B cell (primary cell): ENCODE measurements at regions not wholly inside any gene's neighbourhood (a gene's known extent, or its start where the extent isn't known, plus 50 kb on each side); places are given as distances from the start of the nearest gene placed in this dataset.

ENCODE experiments used
- ATAC-seq: fragments of 200-7000 bp; cut with Tn5 transposase; one replicate; pipeline ENCODE4 v1.10.0; 2021; ENCODE audit warnings: low read depth, mild to moderate bottlenecking, moderate number of reproducible peaks, moderate library complexity
- CTCF ChIA-PET: fragments of 350-600 bp; sonication (Branson Sonifier 250); formaldehyde crosslinking; loops from one replicate; lab custom pipeline; 2021; ENCODE audit warnings: antibody characterized with exemption, inconsistent platforms; lab: Charles Lee
- POLR2A ChIA-PET: fragments of 350-600 bp; sonication (Branson Sonifier 250); formaldehyde crosslinking; loops from one replicate; lab custom pipeline; 2021; ENCODE audit warnings: antibody characterized with exemption; lab: Charles Lee
- DNase-seq: peaks from one replicate; pipeline ENCODE4 v3.0.0; 2013
- H2AFZ ChIP-seq: 2 replicates; pipeline ENCODE4 v1.6.1; 2012; ENCODE audit warnings: mild to moderate bottlenecking, low read depth, low read length; ENCODE audit not compliant: insufficient read depth, poor library complexity, severe bottlenecking
- H3K27ac ChIP-seq, 2 donors: 1 replicate in 1 of 2; 2 replicates in 1 of 2; pipeline ENCODE4 v1.5.1; 2012 to 2013; ENCODE audit warnings: low read length in 2 of 2, mild to moderate bottlenecking in 2 of 2, moderate library complexity in 1 of 2
- H3K27me3 ChIP-seq, 4 experiments: fragments of 200-600 bp in 1 of 4; sonication (generic) in 1 of 4; replicated peaks in 1 of 4; 1 replicate in 2 of 4; 2 replicates in 2 of 4; pipeline versions ENCODE4 v1.6.1 to v1.7.0; 2013 to 2016; ENCODE audit warnings: low read length in 3 of 4, mild to moderate bottlenecking in 2 of 4, mixed read lengths in 1 of 4, moderate library complexity in 1 of 4; ENCODE audit not compliant: insufficient read depth in 4 of 4, control insufficient read depth in 3 of 4; ENCODE audit errors: control extremely low read depth in 1 of 4
- H3K36me3 ChIP-seq, 2 experiments: replicated peaks in 1 of 2; 1 replicate in 1 of 2; 2 replicates in 1 of 2; pipeline versions ENCODE4 v1.6.1 to v1.7.1; 2013; ENCODE audit warnings: low read length in 1 of 2; ENCODE audit not compliant: insufficient read depth in 2 of 2, control insufficient read depth in 1 of 2; ENCODE audit errors: control extremely low read depth in 1 of 2, extremely low read depth in 1 of 2
- H3K4me1 ChIP-seq, 2 donors: fragments of 200-600 bp in 1 of 2; sonication (generic) in 1 of 2; 1 replicate in 1 of 2; 2 replicates in 1 of 2; pipeline versions ENCODE4 v1.5.1 to v1.6.1; 2013 to 2017; ENCODE audit warnings: low read length in 2 of 2; ENCODE audit not compliant: control insufficient read depth in 2 of 2, insufficient read depth in 2 of 2
- H3K4me2 ChIP-seq: replicated peaks from 2 replicates; pipeline ENCODE3; 2012; ENCODE audit warnings: mild to moderate bottlenecking, low read depth, low read length; ENCODE audit not compliant: poor library complexity, severe bottlenecking
- H3K4me3 ChIP-seq, 5 experiments: fragments of 200-600 bp in 1 of 5; sonication (generic) in 1 of 5; 1 replicate in 3 of 5; 2 replicates in 2 of 5; pipeline versions ENCODE4 v1.5.1 to v1.7.0; 2011 to 2016; ENCODE audit warnings: low read length in 4 of 5, mild to moderate bottlenecking in 4 of 5, low read depth in 2 of 5, control low read depth in 1 of 5, moderate library complexity in 1 of 5; ENCODE audit not compliant: insufficient read depth in 1 of 5; ENCODE audit errors: control extremely low read depth in 1 of 5, extremely low read depth in 1 of 5
- H3K79me2 ChIP-seq: fragments of 200-600 bp; sonication (generic); one replicate; pipeline ENCODE4 v1.6.0; 2016; ENCODE audit warnings: low read length; ENCODE audit not compliant: control insufficient read depth, insufficient read depth
- H3K9ac ChIP-seq: fragments of 200-600 bp; sonication (generic); 2 replicates; pipeline ENCODE4 v1.6.1; 2017; ENCODE audit warnings: mild to moderate bottlenecking, low read length, moderate library complexity
- H3K9me3 ChIP-seq, 3 donors: one replicate each; pipeline versions ENCODE4 v1.6.1 to v1.7.1; 2013; ENCODE audit warnings: low read length in 2 of 3; ENCODE audit not compliant: control insufficient read depth in 2 of 3, insufficient read depth in 1 of 3; ENCODE audit errors: control extremely low read depth in 1 of 3
- H4K20me1 ChIP-seq: 2 replicates; pipeline ENCODE4 v1.6.0; 2012; ENCODE audit warnings: mild to moderate bottlenecking, low read length; ENCODE audit not compliant: insufficient read depth, control insufficient read depth, poor library complexity, severe bottlenecking
- H3K27ac Mint-ChIP-seq: one replicate; pipeline ENCODE4 v1.8.0; 2021; ENCODE audit warnings: mixed read lengths
- H3K27me3 Mint-ChIP-seq: one replicate; pipeline ENCODE4 v1.8.0; 2021; ENCODE audit warnings: mixed read lengths
- H3K4me1 Mint-ChIP-seq: one replicate; pipeline ENCODE4 v1.8.0; 2021; ENCODE audit warnings: mixed read lengths
- H3K4me3 Mint-ChIP-seq: one replicate; pipeline ENCODE4 v1.8.0; 2021; ENCODE audit warnings: mixed read lengths
- H3K9me3 Mint-ChIP-seq: one replicate; pipeline ENCODE4 v1.8.0; 2022; ENCODE audit warnings: mixed read lengths; ENCODE audit not compliant: insufficient read depth
- EZH2 ChIP-seq: IDR thresholded peaks from 2 replicates; pipeline ENCODE4 v1.6.1; 2012; ENCODE audit warnings: borderline replicate concordance, low read depth, mild to moderate bottlenecking, moderate library complexity, low read length; ENCODE audit not compliant: insufficient read depth, poor library complexity, severe bottlenecking
- WGBS: methylation state at CpG from one replicate; pipeline ENCODE4 v1.1.5; 2013; ENCODE audit warnings: missing lambda C conversion rate; ENCODE audit not compliant: insufficient coverage; 5-methylcytosine and 5-hydroxymethylcytosine counted together
- intact Hi-C: fragments of 100-400 bp; cut with micrococcal nuclease; formaldehyde crosslinking; loops from one replicate; pipeline ENCODE4 v1.10.0; 2022
- TF ChIP-seq, protein P1 (sequence below): fragments of 200-600 bp; IDR thresholded peaks from one replicate; pipeline ENCODE4 v1.8.0; 2022; ENCODE audit warnings: antibody characterized with exemption, mild to moderate bottlenecking

DNA sequence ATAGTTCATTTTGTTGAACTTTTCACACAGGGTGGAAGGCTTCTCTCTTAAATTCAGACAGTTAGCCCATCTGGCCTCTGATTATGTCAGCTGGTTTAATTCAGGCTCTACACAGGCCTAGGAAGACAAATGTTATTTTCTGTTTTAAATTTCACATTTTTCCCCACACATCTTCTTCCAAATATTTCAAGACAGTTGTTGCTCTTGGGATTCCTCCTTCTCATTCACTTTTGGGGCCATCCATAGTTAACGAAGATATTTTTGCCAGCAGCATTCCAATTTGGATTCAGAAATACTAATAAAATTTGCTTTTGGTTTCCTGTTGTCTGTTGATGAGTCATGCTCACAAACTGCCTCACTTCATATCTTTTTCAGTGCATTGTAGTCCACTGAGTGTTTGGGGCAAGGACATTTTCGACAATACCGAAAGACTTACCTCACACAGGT is 475.4 kb downstream of the DMAC1 start:
- intact Hi-C loops, result no loop called here
- H2AFZ ChIP-seq, result no peak overlapping the region
- ChIA-PET POLR2A (no interaction called here), CTCF (no interaction called here)
- no peak overlapping the region for H3K4me2 ChIP-seq
- no peaks in the 10 kb centered on the region for H3K36me3 ChIP-seq
- no peaks in the 10 kb centered on the region for H4K20me1 ChIP-seq
- no peak overlapping the region for H3K4me3 ChIP-seq
- Mint-ChIP-seq H3K4me1 (no peaks in the 10 kb centered on the region), H3K27ac (no peak overlapping the region), H3K4me3 (no peak overlapping the region), H3K27me3 (no peaks in the 10 kb centered on the region), H3K9me3 (no peaks in the 10 kb centered on the region)
- H3K27me3 ChIP-seq, result peaks cover 0 to 2% (median 0%) of the 10 kb centered on the region in 4 experiments
- ATAC-seq (no peak), DNase-seq (no peak)
- WGBS, result no CpG with 5 or more reads among the region's 3 CpGs
- no peaks in the 10 kb centered on the region for H3K9me3 ChIP-seq
- TF ChIP-seq EZH2, result no peak
- TF ChIP-seq, protein P1, sequence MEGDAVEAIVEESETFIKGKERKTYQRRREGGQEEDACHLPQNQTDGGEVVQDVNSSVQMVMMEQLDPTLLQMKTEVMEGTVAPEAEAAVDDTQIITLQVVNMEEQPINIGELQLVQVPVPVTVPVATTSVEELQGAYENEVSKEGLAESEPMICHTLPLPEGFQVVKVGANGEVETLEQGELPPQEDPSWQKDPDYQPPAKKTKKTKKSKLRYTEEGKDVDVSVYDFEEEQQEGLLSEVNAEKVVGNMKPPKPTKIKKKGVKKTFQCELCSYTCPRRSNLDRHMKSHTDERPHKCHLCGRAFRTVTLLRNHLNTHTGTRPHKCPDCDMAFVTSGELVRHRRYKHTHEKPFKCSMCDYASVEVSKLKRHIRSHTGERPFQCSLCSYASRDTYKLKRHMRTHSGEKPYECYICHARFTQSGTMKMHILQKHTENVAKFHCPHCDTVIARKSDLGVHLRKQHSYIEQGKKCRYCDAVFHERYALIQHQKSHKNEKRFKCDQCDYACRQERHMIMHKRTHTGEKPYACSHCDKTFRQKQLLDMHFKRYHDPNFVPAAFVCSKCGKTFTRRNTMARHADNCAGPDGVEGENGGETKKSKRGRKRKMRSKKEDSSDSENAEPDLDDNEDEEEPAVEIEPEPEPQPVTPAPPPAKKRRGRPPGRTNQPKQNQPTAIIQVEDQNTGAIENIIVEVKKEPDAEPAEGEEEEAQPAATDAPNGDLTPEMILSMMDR, result no peak
- H3K9ac ChIP-seq, result no peak overlapping the region
- H3K27ac ChIP-seq, result no peak overlapping the region
- no peaks in the 10 kb centered on the region for H3K79me2 ChIP-seq
- H3K4me1 ChIP-seq, result no peaks in the 10 kb centered on the region

DNA sequence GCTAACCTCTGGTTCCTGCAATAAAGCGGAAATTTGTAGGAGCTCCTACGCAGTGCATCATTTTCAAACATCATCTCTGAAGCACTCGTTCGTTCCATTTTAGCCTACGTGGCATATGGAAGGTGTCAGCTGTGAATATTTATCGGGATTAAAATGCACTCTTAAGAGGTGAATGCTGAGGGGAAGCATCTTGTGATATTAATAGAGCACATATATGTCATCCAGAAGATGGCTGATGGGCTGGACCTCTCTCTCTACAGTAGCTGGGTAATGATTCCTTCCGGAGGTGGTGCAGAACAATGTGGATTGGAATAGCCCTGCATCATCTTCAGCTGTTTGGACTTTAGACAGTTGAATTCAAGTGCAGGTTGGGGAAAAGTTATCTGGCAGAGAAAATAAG is 478.7 kb downstream of the DMAC1 start:
- Histone ChIP-seq H3K9me3 (no peaks in the 10 kb centered on the region), H3K4me2 (no peak overlapping the region), H3K4me3 (no peak overlapping the region), H3K4me1 (no peaks in the 10 kb centered on the region), H4K20me1 (no peaks in the 10 kb centered on the region), H3K27ac (no peak overlapping the region), H2AFZ (no peak overlapping the region), H3K27me3 (peaks cover 0 to 3% (median 0%) of the 10 kb centered on the region in 4 experiments), H3K36me3 (no peaks in the 10 kb centered on the region), H3K9ac (no peak overlapping the region), H3K79me2 (no peaks in the 10 kb centered on the region)
- no peak for DNase-seq
- no peak overlapping the region for H3K4me3 Mint-ChIP-seq
- TF ChIP-seq, protein P1, result no peak
- TF ChIP-seq EZH2, result no peak
- H3K27ac Mint-ChIP-seq, result no peak overlapping the region
- no peaks in the 10 kb centered on the region for H3K27me3 Mint-ChIP-seq
- no peaks in the 10 kb centered on the region for H3K4me1 Mint-ChIP-seq
- intact Hi-C loops, result no loop called here
- no peak for ATAC-seq
- ChIA-PET POLR2A (no interaction called here), CTCF (no interaction called here)
- WGBS, result 90% methylated on average over 7 of the region's 7 CpGs
- H3K9me3 Mint-ChIP-seq, result no peaks in the 10 kb centered on the region
